OCI-LY7 (cell line): ENCODE measurements at regions not wholly inside any gene's neighbourhood (a gene's known extent, or its start where the extent isn't known, plus 50 kb on each side); places are given as distances from the start of the nearest gene placed in this dataset.

Experiments
- BruUV-seq: library from RNA; stranded (reverse); fragments of 400-500 nt; replicated peaks from 2 replicates; lab custom pipeline; 2021; lab: Mats Ljungman, UMichigan
- CTCF ChIA-PET: fragments of 300-600 bp; sonication (Branson Sonifier 250); formaldehyde crosslinking; loops from one replicate; lab custom pipeline; 2022; ENCODE audit warnings: antibody characterized with exemption; ENCODE audit not compliant: unreplicated experiment; lab: Charles Lee
- POLR2A ChIA-PET: fragments of 300-600 bp; sonication (Branson Sonifier 250); formaldehyde crosslinking; loops from one replicate; lab custom pipeline; 2022; ENCODE audit warnings: antibody characterized with exemption; lab: Charles Lee
- DNase-seq: peaks from one replicate; pipeline ENCODE4 v3.0.0-alpha.2; 2015; ENCODE audit warnings: low spot score
- H2AFZ ChIP-seq: fragments of 200-600 bp; sonication (generic), shearing (Covaris generic); 2 replicates; pipeline ENCODE4 v1.6.1; 2014; ENCODE audit warnings: mild to moderate bottlenecking, antibody characterized with exemption, low read length, moderate library complexity
- H3K27ac ChIP-seq: fragments of 200-600 bp; sonication (generic); 2 replicates; pipeline ENCODE4 v1.5.1; 2014; ENCODE audit warnings: mixed run types, low read depth, mild to moderate bottlenecking, moderate library complexity, low read length, inconsistent platforms; ENCODE audit not compliant: poor library complexity, severe bottlenecking
- H3K36me3 ChIP-seq: fragments of 200-600 bp; sonication (generic); 2 replicates; pipeline ENCODE4 v1.6.1; 2014; ENCODE audit warnings: mild to moderate bottlenecking, antibody characterized with exemption, low read length, moderate library complexity, mixed read lengths; ENCODE audit not compliant: insufficient read depth
- H3K4me1 ChIP-seq: fragments of 200-600 bp; sonication (generic); 2 replicates; pipeline ENCODE4 v1.5.1; 2014; ENCODE audit warnings: mild to moderate bottlenecking, low read length; ENCODE audit not compliant: insufficient read depth, poor library complexity, severe bottlenecking
- H3K4me2 ChIP-seq: fragments of 200-600 bp; sonication (generic); 2 replicates; pipeline ENCODE4 v1.6.1; 2014; ENCODE audit warnings: mild to moderate bottlenecking, low read length
- H3K4me3 ChIP-seq: fragments of 200-600 bp; sonication (generic); 2 replicates; pipeline ENCODE4 v1.5.1; 2014; ENCODE audit warnings: mild to moderate bottlenecking, low read depth, low read length; ENCODE audit not compliant: poor library complexity, severe bottlenecking
- H3K79me2 ChIP-seq: fragments of 200-600 bp; sonication (generic); 2 replicates; pipeline ENCODE4 v1.6.1; 2016; ENCODE audit warnings: low read depth, mild to moderate bottlenecking, low read length, moderate library complexity, mixed read lengths; ENCODE audit not compliant: insufficient read depth
- H3K9me2 ChIP-seq: fragments of 200-600 bp; sonication (generic); 2 replicates; pipeline ENCODE4 v1.6.1; 2016; ENCODE audit warnings: mild to moderate bottlenecking, low read length, mixed read lengths; ENCODE audit not compliant: insufficient read depth
- H3K9me3 ChIP-seq: fragments of 200-600 bp; sonication (generic); 2 replicates; pipeline ENCODE4 v1.6.1; 2014; ENCODE audit warnings: mild to moderate bottlenecking, mixed run types, low read length, mixed read lengths
- H4K20me1 ChIP-seq: fragments of 200-600 bp; sonication (generic); 2 replicates; pipeline ENCODE4 v1.6.1; 2014; ENCODE audit warnings: mild to moderate bottlenecking, antibody characterized with exemption, low read length, moderate library complexity, mixed read lengths; ENCODE audit not compliant: insufficient read depth
- EZH2phosphoT487 ChIP-seq: fragments of 200-600 bp; sonication (generic); IDR thresholded peaks from 2 replicates; pipeline ENCODE4 v1.6.1; 2018; ENCODE audit warnings: low read depth, borderline replicate concordance, mild to moderate bottlenecking, mixed run types, antibody characterized with exemption, low read length, moderate library complexity, mixed read lengths
- intact Hi-C: fragments of 100-400 bp; cut with micrococcal nuclease; formaldehyde crosslinking; loops from one replicate; pipeline ENCODE4 v1.10.0; 2022; ENCODE audit not compliant: unreplicated experiment
- TF ChIP-seq, protein P1 (sequence below): fragments of 200-600 bp; sonication (generic); conservative IDR thresholded peaks from 2 replicates; pipeline ENCODE4 v1.5.1; 2014; ENCODE audit warnings: mild to moderate bottlenecking, antibody characterized with exemption, low read length, moderate library complexity, mixed read lengths

DNA sequence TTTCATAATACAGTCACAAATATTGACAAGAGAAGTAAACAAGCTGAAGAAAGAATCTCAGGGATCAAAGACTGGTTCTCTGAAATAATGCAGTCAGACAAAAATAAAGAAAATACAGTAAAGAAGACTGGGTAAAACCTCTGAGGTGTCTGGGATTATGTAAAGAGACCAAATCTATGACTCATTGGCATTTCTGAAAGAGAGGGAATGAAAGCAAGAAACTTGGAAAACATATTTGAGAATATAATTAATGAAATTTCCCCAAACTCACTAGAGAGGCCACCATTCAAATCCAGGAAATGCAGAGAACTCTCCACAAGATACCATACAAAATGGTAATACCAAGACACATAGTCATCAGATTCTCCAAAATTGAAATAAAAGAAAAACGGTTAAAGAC, 53.0 kb upstream of the GPC6 start:
- no peak overlapping the region for H3K4me2 ChIP-seq
- H3K79me2 ChIP-seq, result no peaks in the 10 kb centered on the region
- TF ChIP-seq, protein P1, sequence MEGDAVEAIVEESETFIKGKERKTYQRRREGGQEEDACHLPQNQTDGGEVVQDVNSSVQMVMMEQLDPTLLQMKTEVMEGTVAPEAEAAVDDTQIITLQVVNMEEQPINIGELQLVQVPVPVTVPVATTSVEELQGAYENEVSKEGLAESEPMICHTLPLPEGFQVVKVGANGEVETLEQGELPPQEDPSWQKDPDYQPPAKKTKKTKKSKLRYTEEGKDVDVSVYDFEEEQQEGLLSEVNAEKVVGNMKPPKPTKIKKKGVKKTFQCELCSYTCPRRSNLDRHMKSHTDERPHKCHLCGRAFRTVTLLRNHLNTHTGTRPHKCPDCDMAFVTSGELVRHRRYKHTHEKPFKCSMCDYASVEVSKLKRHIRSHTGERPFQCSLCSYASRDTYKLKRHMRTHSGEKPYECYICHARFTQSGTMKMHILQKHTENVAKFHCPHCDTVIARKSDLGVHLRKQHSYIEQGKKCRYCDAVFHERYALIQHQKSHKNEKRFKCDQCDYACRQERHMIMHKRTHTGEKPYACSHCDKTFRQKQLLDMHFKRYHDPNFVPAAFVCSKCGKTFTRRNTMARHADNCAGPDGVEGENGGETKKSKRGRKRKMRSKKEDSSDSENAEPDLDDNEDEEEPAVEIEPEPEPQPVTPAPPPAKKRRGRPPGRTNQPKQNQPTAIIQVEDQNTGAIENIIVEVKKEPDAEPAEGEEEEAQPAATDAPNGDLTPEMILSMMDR, result no peak
- TF ChIP-seq EZH2phosphoT487, result no peak
- no peak overlapping the region for H3K27ac ChIP-seq
- POLR2A ChIA-PET, result no interaction called here
- H3K4me3 ChIP-seq, result no peak overlapping the region
- no peaks in the 10 kb centered on the region for H3K4me1 ChIP-seq
- no TSS peak for BruUV-seq
- CTCF ChIA-PET, result no interaction called here
- no peak overlapping the region for H2AFZ ChIP-seq
- no peaks in the 10 kb centered on the region for H3K9me2 ChIP-seq
- DNase-seq, result no peak
- H4K20me1 ChIP-seq, result no peaks in the 10 kb centered on the region
- intact Hi-C loops, result no loop called here
- H3K36me3 ChIP-seq, result no peaks in the 10 kb centered on the region
- no peaks in the 10 kb centered on the region for H3K9me3 ChIP-seq

DNA sequence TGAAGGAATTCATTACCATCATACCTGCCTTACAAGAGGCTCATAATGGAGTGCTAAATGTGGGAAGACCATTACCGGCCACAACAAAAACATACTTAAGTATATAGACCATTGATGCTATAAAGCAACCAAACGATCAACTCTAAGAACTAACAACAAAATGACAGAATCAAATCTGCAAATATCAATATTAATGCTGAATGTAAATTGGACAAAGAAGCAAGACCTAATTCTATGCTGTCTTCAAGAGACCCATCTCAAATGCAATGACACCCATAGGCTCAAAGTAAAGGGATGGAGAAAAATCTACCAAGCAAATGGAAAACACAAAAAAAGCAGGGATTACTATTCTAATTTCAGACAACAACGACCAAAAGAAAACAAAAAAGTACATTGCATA, 52.3 kb upstream of the GPC6 start:
- POLR2A ChIA-PET, result no interaction called here
- Histone ChIP-seq H3K4me3 (no peak overlapping the region), H3K36me3 (no peaks in the 10 kb centered on the region), H4K20me1 (no peaks in the 10 kb centered on the region), H3K79me2 (no peaks in the 10 kb centered on the region), H2AFZ (no peak overlapping the region), H3K4me1 (no peaks in the 10 kb centered on the region), H3K9me3 (no peaks in the 10 kb centered on the region), H3K4me2 (no peak overlapping the region), H3K27ac (no peak overlapping the region), H3K9me2 (no peaks in the 10 kb centered on the region)
- CTCF ChIA-PET, result no interaction called here
- no peak for DNase-seq
- TF ChIP-seq EZH2phosphoT487, result no peak
- TF ChIP-seq, protein P1, result no peak
- BruUV-seq, result no TSS peak
- intact Hi-C loops, result no loop called here
